ENCODE measurements at regions not wholly inside any gene's neighbourhood (a gene's known extent, or its start where the extent isn't known, plus 50 kb on each side); places are given as distances from the start of the nearest gene placed in this dataset.

DNA sequence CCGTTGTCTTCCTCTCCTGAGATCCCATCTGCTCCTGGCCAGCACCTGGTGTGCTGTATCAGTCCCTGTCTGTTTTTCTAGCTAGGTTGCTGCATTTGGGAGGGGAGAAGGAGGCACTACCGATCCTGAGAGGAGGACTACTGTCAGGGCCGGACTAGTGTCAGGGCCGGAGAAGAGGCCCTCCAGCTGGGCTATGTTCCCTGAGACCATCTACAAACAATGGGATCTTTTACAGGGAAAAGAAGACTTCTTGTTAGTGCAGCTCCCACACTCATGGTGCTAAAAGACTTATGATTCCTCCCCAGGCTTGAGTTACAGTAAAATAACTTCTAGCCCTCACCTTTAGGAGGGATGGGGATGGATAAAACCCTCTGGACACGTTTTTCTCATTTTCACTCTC, 141.0 kb upstream of the TNR start (continued):
- TF ChIP-seq, protein P1, sequence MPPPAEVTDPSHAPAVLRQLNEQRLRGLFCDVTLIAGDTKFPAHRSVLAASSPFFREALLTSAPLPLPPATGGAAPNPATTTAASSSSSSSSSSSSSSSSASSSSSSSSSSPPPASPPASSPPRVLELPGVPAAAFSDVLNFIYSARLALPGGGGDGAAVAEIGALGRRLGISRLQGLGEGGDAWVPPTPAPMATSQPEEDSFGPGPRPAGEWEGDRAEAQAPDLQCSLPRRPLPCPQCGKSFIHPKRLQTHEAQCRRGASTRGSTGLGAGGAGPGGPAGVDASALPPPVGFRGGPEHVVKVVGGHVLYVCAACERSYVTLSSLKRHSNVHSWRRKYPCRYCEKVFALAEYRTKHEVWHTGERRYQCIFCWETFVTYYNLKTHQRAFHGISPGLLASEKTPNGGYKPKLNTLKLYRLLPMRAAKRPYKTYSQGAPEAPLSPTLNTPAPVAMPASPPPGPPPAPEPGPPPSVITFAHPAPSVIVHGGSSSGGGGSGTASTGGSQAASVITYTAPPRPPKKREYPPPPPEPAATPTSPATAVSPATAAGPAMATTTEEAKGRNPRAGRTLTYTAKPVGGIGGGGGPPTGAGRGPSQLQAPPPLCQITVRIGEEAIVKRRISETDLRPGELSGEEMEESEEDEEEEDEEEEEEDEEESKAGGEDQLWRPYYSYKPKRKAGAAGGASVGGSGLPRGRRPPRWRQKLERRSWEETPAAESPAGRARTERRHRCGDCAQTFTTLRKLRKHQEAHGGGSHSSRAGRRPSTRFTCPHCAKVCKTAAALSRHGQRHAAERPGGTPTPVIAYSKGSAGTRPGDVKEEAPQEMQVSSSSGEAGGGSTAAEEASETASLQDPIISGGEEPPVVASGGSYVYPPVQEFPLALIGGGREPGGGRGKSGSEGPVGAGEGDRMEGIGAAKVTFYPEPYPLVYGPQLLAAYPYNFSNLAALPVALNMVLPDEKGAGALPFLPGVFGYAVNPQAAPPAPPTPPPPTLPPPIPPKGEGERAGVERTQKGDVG (CRISPR knock-in tag; IDR thresholded peaks at IDR 0.05): no peak
- no peak for TF ChIP-seq ZNF384 (IDR thresholded peaks at IDR 0.05; ENCODE audit: borderline replicate concordance, low read depth, low read length)
- no peak for TF ChIP-seq ZNF274 (IDR thresholded peaks at IDR 0.05; ENCODE audit: insufficient read depth, insufficient read length)
- no peak for TF ChIP-seq SREBF1 (IDR thresholded peaks at IDR 0.05; ENCODE audit: low read length)
- TF ChIP-seq EGR1 (IDR thresholded peaks at IDR 0.05; ENCODE audit: borderline replicate concordance in 1 of 2, low read depth in 2 of 2, low read length in 2 of 2): no peak
- TF ChIP-seq BMI1 (IDR thresholded peaks at IDR 0.05; ENCODE audit: borderline replicate concordance): no peak
- TF ChIP-seq ZBED1 (IDR thresholded peaks at IDR 0.05; ENCODE audit: borderline replicate concordance): no peak

DNA sequence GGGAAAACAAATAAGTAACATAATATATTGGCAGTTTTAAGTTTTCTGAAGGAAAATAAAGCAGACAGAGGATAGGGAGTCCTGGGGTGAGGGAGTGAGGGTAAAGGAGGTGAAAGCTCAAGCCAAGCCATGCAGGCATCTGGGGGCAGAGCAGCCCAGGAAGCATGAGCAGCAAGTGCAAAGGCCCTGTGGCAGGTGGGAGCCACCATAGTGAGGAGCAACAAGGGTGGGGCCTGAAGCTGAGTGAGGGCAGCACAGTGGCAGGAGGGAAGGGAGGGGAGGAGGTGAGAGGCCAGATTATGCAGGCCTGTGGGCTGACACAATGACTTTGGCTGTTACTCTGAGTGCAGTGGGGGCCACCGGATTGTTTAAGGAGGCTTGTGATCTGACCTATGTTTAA, 138.8 kb upstream of the TNR start:
- intact Hi-C loops (cut with micrococcal nuclease; ENCODE audit: unreplicated experiment): no loop called here
- H3K36me3 ChIP-seq (ENCODE audit: control insufficient read depth in 2 of 2, insufficient read depth in 2 of 2, low read length in 1 of 2): no peaks in the 10 kb centered on the region
- no peaks in the 10 kb centered on the region for H3K4me1 ChIP-seq (ENCODE audit: control insufficient read depth, insufficient read depth, low read length)
- SMC1A ChIA-PET (ENCODE audit: uncharacterized antibody, unreplicated experiment): interaction anchor here (0.7 kb wide), 1 partner anchor 736 kb away, joined by 3 read pairs; no protein-coding TSS in a partner anchor
- no peak overlapping the region for H3K9ac ChIP-seq (ENCODE audit: control insufficient read depth, insufficient read depth, low read length)
- RAD21 ChIA-PET (ENCODE audit: unreplicated experiment): no interaction called here
- DNase-seq (ENCODE audit: low read depth, low spot score) (no peak), ATAC-seq (no peak), FAIRE-seq (no peak)
- CTCF ChIA-PET: no interaction called here
- no TSS peak for BruUV-seq (replicated peaks)
- POLR2A ChIA-PET: no interaction called here
- no peak overlapping the region for H3K27ac ChIP-seq (ENCODE audit: control insufficient read depth, insufficient read depth)
- in situ Hi-C loops (cut with MboI): no loop called here
- 89% methylated on average over 1 of the region's 1 CpG for WGBS (ENCODE audit: insufficient coverage, insufficient replicate concordance, low lambda C conversion rate, missing lambda C conversion rate)
- H3K9me3 ChIP-seq (replicated peaks; ENCODE audit: control insufficient read depth, insufficient read depth, low read length): no peaks in the 10 kb centered on the region
- no peaks in the 10 kb centered on the region for H3K27me3 ChIP-seq (replicated peaks in 1 of 2; ENCODE audit: control insufficient read depth in 2 of 2, insufficient read depth in 2 of 2, low read length in 1 of 2)
- no peak overlapping the region for H2AFZ ChIP-seq (ENCODE audit: control insufficient read depth, low read depth, low read length)
- H4K20me1 ChIP-seq (ENCODE audit: control insufficient read depth, insufficient read depth): no peaks in the 10 kb centered on the region
- no peak overlapping the region for H3K4me2 ChIP-seq (ENCODE audit: control insufficient read depth, insufficient read depth)
- H3K79me2 ChIP-seq (ENCODE audit: control insufficient read depth, insufficient read depth, low read length): no peaks in the 10 kb centered on the region
- H3K4me3 ChIP-seq: no peak overlapping the region
- TF ChIP-seq JUND (IDR thresholded peaks at IDR 0.05; ENCODE audit: low read depth, low read length) (no peak), ZNF622 (IDR thresholded peaks at IDR 0.05) (no peak), ZNF24 (IDR thresholded peaks at IDR 0.05) (no peak), WRNIP1 (IDR thresholded peaks at IDR 0.05; ENCODE audit: borderline replicate concordance, low read depth, low read length) (no peak), EZH2 (IDR thresholded peaks at IDR 0.05; ENCODE audit: borderline replicate concordance, control insufficient read depth, low read depth, low read length) (no peak), HDAC6 (IDR thresholded peaks at IDR 0.05; ENCODE audit: unreplicated experiment) (no peak), MEF2B (IDR thresholded peaks at IDR 0.05; ENCODE audit: partially characterized antibody, poor library complexity, severe bottlenecking) (no peak), CEBPB (IDR thresholded peaks at IDR 0.05; ENCODE audit: borderline replicate concordance in 1 of 2, low read depth in 2 of 2, low read length in 2 of 2) (no peak), SMAD1 (IDR thresholded peaks at IDR 0.05; ENCODE audit: low read depth, partially characterized antibody) (no peak), TBL1XR1 (IDR thresholded peaks at IDR 0.05; ENCODE audit: low read depth, low read length) (no peak)
- TF ChIP-seq, protein P2, sequence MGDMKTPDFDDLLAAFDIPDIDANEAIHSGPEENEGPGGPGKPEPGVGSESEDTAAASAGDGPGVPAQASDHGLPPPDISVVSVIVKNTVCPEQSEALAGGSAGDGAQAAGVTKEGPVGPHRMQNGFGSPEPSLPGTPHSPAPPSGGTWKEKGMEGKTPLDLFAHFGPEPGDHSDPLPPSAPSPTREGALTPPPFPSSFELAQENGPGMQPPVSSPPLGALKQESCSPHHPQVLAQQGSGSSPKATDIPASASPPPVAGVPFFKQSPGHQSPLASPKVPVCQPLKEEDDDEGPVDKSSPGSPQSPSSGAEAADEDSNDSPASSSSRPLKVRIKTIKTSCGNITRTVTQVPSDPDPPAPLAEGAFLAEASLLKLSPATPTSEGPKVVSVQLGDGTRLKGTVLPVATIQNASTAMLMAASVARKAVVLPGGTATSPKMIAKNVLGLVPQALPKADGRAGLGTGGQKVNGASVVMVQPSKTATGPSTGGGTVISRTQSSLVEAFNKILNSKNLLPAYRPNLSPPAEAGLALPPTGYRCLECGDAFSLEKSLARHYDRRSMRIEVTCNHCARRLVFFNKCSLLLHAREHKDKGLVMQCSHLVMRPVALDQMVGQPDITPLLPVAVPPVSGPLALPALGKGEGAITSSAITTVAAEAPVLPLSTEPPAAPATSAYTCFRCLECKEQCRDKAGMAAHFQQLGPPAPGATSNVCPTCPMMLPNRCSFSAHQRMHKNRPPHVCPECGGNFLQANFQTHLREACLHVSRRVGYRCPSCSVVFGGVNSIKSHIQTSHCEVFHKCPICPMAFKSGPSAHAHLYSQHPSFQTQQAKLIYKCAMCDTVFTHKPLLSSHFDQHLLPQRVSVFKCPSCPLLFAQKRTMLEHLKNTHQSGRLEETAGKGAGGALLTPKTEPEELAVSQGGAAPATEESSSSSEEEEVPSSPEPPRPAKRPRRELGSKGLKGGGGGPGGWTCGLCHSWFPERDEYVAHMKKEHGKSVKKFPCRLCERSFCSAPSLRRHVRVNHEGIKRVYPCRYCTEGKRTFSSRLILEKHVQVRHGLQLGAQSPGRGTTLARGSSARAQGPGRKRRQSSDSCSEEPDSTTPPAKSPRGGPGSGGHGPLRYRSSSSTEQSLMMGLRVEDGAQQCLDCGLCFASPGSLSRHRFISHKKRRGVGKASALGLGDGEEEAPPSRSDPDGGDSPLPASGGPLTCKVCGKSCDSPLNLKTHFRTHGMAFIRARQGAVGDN (IDR thresholded peaks at IDR 0.05): no peak
